ENCODE measurements at regions not wholly inside any gene's neighbourhood (a gene's known extent, or its start where the extent isn't known, plus 50 kb on each side); places are given as distances from the start of the nearest gene placed in this dataset.

GRCh38 chr10:107809889-107810288 is 645.4 kb upstream of the SORCS1 start:
- Histone ChIP-seq H3K4me1 (ENCODE audit: insufficient read depth, poor library complexity, severe bottlenecking) (no peaks in the 10 kb centered on the region), H3K27ac (ENCODE audit: poor library complexity, severe bottlenecking) (no peak overlapping the region), H3K9me3 (ENCODE audit: severe bottlenecking) (no peaks in the 10 kb centered on the region), H3K4me3 (ENCODE audit: severe bottlenecking) (no peak overlapping the region), H3K27me3 (ENCODE audit: insufficient read depth, poor library complexity, severe bottlenecking) (no peaks in the 10 kb centered on the region), H3K36me3 (ENCODE audit: low read depth) (no peaks in the 10 kb centered on the region)
- no peak for ATAC-seq (ENCODE audit: low read depth)
- TF ChIP-seq CTCF (IDR thresholded peaks at IDR 0.05; ENCODE audit: poor library complexity, severe bottlenecking) = no peak
- no peak for DNase-seq (ENCODE audit: low spot score)

DNA sequence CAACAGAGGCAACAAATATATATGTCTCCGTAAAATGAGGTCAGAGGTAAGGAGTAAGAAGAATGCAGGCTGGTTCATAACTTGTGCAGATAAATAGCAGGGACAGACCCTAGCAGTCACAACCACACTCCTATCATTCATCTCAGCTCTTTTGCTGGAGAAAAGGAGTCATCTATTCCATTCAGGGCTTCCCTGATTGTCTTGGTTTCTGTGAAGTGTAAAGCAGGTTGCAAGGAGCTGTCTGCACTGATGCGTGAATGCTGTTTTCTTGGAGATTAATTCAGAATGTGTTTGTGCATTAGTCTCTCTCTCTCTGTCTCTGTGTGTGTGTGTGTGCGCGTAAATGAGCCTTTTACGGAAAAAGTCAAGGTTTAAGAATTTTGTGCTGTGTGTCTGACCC is 643.3 kb upstream of the SORCS1 start:
- ATAC-seq (ENCODE audit: low read depth) (no peak), DNase-seq (ENCODE audit: low spot score) (no peak)
- no peak overlapping the region for H3K4me3 ChIP-seq (ENCODE audit: severe bottlenecking)
- no peaks in the 10 kb centered on the region for H3K9me3 ChIP-seq (ENCODE audit: severe bottlenecking)
- H3K27ac ChIP-seq (ENCODE audit: poor library complexity, severe bottlenecking) = no peak overlapping the region
- no peaks in the 10 kb centered on the region for H3K4me1 ChIP-seq (ENCODE audit: insufficient read depth, poor library complexity, severe bottlenecking)
- H3K27me3 ChIP-seq (ENCODE audit: insufficient read depth, poor library complexity, severe bottlenecking) = no peaks in the 10 kb centered on the region
- H3K36me3 ChIP-seq (ENCODE audit: low read depth) = no peaks in the 10 kb centered on the region
- TF ChIP-seq CTCF (IDR thresholded peaks at IDR 0.05; ENCODE audit: poor library complexity, severe bottlenecking) = no peak

GRCh38 chr10:107806026-107806425 is 641.5 kb upstream of the SORCS1 start:
- no peak for ATAC-seq (ENCODE audit: low read depth)

GRCh38 chr10:107803546-107803945 is 639.0 kb upstream of the SORCS1 start:
- H3K9me3 ChIP-seq (ENCODE audit: severe bottlenecking) = no peaks in the 10 kb centered on the region
- DNase-seq (ENCODE audit: low spot score) (no peak), ATAC-seq (ENCODE audit: low read depth) (no peak)
- H3K27me3 ChIP-seq (ENCODE audit: insufficient read depth, poor library complexity, severe bottlenecking) = no peaks in the 10 kb centered on the region
- TF ChIP-seq CTCF (IDR thresholded peaks at IDR 0.05; ENCODE audit: poor library complexity, severe bottlenecking) = no peak
- no peaks in the 10 kb centered on the region for H3K4me1 ChIP-seq (ENCODE audit: insufficient read depth, poor library complexity, severe bottlenecking)
- H3K27ac ChIP-seq (ENCODE audit: poor library complexity, severe bottlenecking) = no peak overlapping the region
- H3K4me3 ChIP-seq (ENCODE audit: severe bottlenecking) = no peak overlapping the region
- no peaks in the 10 kb centered on the region for H3K36me3 ChIP-seq (ENCODE audit: low read depth)

More at GRCh38 chr10:107806026-107806425, 641.5 kb upstream of the SORCS1 start:
- Histone ChIP-seq H3K4me1 (ENCODE audit: insufficient read depth, poor library complexity, severe bottlenecking) (no peaks in the 10 kb centered on the region), H3K36me3 (ENCODE audit: low read depth) (no peaks in the 10 kb centered on the region), H3K27ac (ENCODE audit: poor library complexity, severe bottlenecking) (no peak overlapping the region), H3K9me3 (ENCODE audit: severe bottlenecking) (no peaks in the 10 kb centered on the region), H3K27me3 (ENCODE audit: insufficient read depth, poor library complexity, severe bottlenecking) (no peaks in the 10 kb centered on the region), H3K4me3 (ENCODE audit: severe bottlenecking) (no peak overlapping the region)
- DNase-seq (ENCODE audit: low spot score) = no peak
- no peak for TF ChIP-seq CTCF (IDR thresholded peaks at IDR 0.05; ENCODE audit: poor library complexity, severe bottlenecking)

DNA sequence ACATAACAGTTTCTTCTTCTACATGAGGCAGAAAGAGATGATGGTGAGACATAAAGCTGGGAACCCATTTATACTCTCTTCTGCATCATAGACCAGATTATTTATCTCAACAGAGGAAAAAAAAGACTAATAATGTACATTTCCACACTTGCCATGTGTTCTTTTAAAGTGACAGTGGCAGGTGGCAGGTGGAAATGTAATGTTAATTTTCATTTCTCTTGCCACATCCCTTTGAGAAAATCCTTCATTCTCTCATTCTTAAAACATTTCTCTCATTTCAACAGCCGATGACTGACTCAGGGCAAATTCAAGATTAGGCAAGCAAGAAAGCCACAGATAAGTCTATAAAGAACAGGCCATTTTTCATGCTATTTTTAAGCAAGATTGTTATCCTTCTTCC is 635.6 kb upstream of the SORCS1 start:
- no peak overlapping the region for H3K27ac ChIP-seq (ENCODE audit: poor library complexity, severe bottlenecking)
- no peaks in the 10 kb centered on the region for H3K9me3 ChIP-seq (ENCODE audit: severe bottlenecking)
- no peaks in the 10 kb centered on the region for H3K36me3 ChIP-seq (ENCODE audit: low read depth)
- H3K4me3 ChIP-seq (ENCODE audit: severe bottlenecking) = no peak overlapping the region
- TF ChIP-seq CTCF (IDR thresholded peaks at IDR 0.05; ENCODE audit: poor library complexity, severe bottlenecking) = no peak
- H3K4me1 ChIP-seq (ENCODE audit: insufficient read depth, poor library complexity, severe bottlenecking) = no peaks in the 10 kb centered on the region
- DNase-seq (ENCODE audit: low spot score) = no peak
- no peak for ATAC-seq (ENCODE audit: low read depth)
- H3K27me3 ChIP-seq (ENCODE audit: insufficient read depth, poor library complexity, severe bottlenecking) = no peaks in the 10 kb centered on the region
